Left lung (tissue), 4 donors: ENCODE measurements at regions not wholly inside any gene's neighbourhood (a gene's known extent, or its start where the extent isn't known, plus 50 kb on each side); places are given as distances from the start of the nearest gene placed in this dataset.

Experiments
- ATAC-seq: fragments of 200-7000 bp; cut with Tn5 transposase; one replicate; pipeline ENCODE4 v1.9.1; 2020; ENCODE audit warnings: moderate library complexity
- DNase-seq, 4 donors: peaks; one replicate each; pipeline ENCODE4 v3.0.0-alpha.2; 2013 to 2020
- H3K27ac ChIP-seq, 2 donors: fragments of 200-600 bp; sonication (generic) in 1 of 2; one replicate each; pipeline versions ENCODE4 v1.5.0 to v1.8.0; 2020 to 2021
- H3K27me3 ChIP-seq, 2 donors: fragments of 200-600 bp; sonication (generic) in 1 of 2; one replicate each; pipeline versions ENCODE4 v1.5.0 to v1.8.0; 2020 to 2021
- H3K36me3 ChIP-seq, 2 donors: fragments of 200-600 bp; sonication (generic) in 1 of 2; one replicate each; pipeline versions ENCODE4 v1.5.0 to v1.8.0; 2020 to 2021
- H3K4me1 ChIP-seq, 2 donors: fragments of 200-600 bp; one replicate each; pipeline ENCODE4 v1.8.0; 2021
- H3K4me3 ChIP-seq, 2 donors: fragments of 200-600 bp; sonication (generic) in 1 of 2; one replicate each; pipeline versions ENCODE4 v1.5.0 to v1.8.0; 2020 to 2021; ENCODE audit warnings: mild to moderate bottlenecking in 1 of 2
- H3K9me3 ChIP-seq, 2 donors: fragments of 200-600 bp; sonication (generic) in 1 of 2; one replicate each; pipeline versions ENCODE4 v1.5.0 to v1.8.0; 2020 to 2021
- intact Hi-C, 2 donors: fragments of 100-400 bp; cut with DNase I; formaldehyde crosslinking; loops; one replicate each; pipeline versions ENCODE4 v1.11.2 to v1.14.2; 2022
- TF ChIP-seq, protein P1 (sequence below), 2 donors: fragments of 200-600 bp; sonication (generic) in 1 of 2; IDR thresholded peaks; one replicate each; pipeline versions ENCODE4 v1.5.0 to v1.8.0; 2021; ENCODE audit warnings: antibody characterized with exemption in 2 of 2
- donor health status: DM: no; HTN: yes; CAD: no.
- donor health status: DM: no; HTN: no; CAD: no.

DNA sequence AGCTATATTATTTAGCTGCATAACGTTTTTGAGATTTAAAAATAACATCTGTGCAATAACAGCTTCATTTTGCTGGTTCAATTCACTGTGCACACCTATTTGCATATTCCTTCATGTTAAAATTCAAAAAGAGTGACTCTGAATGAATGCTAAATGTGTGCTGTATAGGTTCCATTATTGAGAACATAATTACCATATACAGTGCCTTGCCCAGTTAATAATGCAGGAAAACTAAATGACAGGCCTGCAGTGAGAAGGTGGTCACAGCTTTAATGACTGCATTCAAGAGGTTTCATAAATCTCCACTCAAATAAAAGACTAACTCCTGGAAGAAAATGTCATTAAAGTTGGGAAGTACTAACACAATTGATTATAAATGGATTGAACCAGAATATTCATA, 1183.2 kb upstream of the ADGRL3 start:
- H3K27me3 ChIP-seq, result no peaks in the 10 kb centered on the region
- H3K4me1 ChIP-seq, result no peaks in the 10 kb centered on the region
- intact Hi-C loops, result no loop called here
- TF ChIP-seq, protein P1, sequence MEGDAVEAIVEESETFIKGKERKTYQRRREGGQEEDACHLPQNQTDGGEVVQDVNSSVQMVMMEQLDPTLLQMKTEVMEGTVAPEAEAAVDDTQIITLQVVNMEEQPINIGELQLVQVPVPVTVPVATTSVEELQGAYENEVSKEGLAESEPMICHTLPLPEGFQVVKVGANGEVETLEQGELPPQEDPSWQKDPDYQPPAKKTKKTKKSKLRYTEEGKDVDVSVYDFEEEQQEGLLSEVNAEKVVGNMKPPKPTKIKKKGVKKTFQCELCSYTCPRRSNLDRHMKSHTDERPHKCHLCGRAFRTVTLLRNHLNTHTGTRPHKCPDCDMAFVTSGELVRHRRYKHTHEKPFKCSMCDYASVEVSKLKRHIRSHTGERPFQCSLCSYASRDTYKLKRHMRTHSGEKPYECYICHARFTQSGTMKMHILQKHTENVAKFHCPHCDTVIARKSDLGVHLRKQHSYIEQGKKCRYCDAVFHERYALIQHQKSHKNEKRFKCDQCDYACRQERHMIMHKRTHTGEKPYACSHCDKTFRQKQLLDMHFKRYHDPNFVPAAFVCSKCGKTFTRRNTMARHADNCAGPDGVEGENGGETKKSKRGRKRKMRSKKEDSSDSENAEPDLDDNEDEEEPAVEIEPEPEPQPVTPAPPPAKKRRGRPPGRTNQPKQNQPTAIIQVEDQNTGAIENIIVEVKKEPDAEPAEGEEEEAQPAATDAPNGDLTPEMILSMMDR (IDR thresholded peaks at IDR 0.05), result no peak
- DNase-seq (no peak), ATAC-seq (no peak)
- no peak overlapping the region for H3K4me3 ChIP-seq
- no peaks in the 10 kb centered on the region for H3K36me3 ChIP-seq
- no peak overlapping the region for H3K27ac ChIP-seq
- H3K9me3 ChIP-seq, result peaks cover 0 to 2% of the 10 kb centered on the region in 2 donors

DNA sequence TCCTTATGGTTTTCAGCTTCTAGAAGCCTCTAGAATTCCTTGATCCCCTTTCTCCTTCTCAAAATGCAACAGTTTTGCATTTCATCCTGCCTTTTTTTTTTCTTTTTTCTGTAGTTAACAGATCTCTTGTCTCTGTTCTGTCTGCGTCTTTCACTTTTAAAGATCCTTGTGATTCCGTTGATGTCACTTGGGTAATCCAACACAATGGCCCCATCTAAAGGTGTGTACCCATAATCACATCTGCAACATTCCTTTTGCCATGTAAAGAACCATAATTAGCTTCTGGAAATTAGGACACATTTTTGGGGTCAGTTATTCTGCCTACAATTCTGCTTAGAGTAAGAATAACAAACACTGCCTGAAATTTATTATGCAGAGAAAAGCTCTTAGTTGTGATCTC, 1180.9 kb upstream of the ADGRL3 start:
- ATAC-seq (no peak), DNase-seq (no peak)
- Histone ChIP-seq H3K36me3 (no peaks in the 10 kb centered on the region), H3K9me3 (no peaks in the 10 kb centered on the region), H3K4me1 (no peaks in the 10 kb centered on the region), H3K27me3 (no peaks in the 10 kb centered on the region), H3K4me3 (no peak overlapping the region), H3K27ac (no peak overlapping the region)
- intact Hi-C loops, result no loop called here
- TF ChIP-seq, protein P1 (IDR thresholded peaks at IDR 0.05), result no peak

DNA sequence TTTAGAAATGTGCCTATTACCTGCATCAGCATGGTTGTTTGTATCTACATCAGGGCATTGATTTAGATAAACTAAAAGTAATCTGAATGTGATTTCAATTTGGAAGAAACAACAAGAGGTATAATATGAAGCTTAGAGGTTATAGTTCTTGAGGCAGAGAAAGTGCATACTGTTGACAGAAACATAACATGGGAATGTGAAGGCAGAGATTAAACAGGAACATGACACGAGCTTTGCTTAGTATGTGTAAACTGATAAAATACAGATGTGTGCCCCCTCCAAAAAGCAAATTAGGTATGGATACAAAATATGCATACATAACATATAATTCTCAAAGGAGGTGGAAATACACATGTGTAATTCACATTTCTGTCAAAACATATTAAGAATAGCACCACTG, 1180.2 kb upstream of the ADGRL3 start:
- TF ChIP-seq, protein P1 (IDR thresholded peaks at IDR 0.05), result no peak
- no peaks in the 10 kb centered on the region for H3K27me3 ChIP-seq
- DNase-seq (no peak), ATAC-seq (no peak)
- H3K4me1 ChIP-seq, result no peaks in the 10 kb centered on the region
- intact Hi-C loops, result no loop called here
- no peak overlapping the region for H3K4me3 ChIP-seq
- H3K36me3 ChIP-seq, result no peaks in the 10 kb centered on the region
- H3K9me3 ChIP-seq, result no peaks in the 10 kb centered on the region
- no peak overlapping the region for H3K27ac ChIP-seq

DNA sequence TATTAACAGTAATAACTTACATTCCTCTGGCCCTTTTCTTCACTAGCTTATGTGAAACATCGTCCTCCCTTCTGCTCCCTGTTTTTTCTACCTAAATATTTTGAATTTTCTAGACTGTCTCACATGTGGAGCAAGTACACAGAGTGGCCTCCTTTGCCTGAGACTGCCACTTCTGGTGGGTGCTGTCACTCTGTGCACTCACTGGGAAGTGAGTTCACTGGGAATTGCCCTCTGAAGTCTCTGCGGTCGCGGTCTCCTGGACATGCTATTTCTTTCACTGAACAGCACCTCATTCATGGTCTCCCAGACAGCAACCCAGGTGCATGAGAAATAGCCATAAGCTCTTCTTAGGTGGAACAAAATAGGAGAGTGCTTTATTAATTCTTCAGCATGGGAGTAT, 1179.7 kb upstream of the ADGRL3 start:
- ATAC-seq (no peak), DNase-seq (peak in 1 of 4 donors; percentile 10)
- H3K27me3 ChIP-seq, result no peaks in the 10 kb centered on the region
- H3K4me1 ChIP-seq, result no peaks in the 10 kb centered on the region
- intact Hi-C loops, result no loop called here
- H3K36me3 ChIP-seq, result no peaks in the 10 kb centered on the region
- TF ChIP-seq, protein P1 (IDR thresholded peaks at IDR 0.05), result no peak
- no peaks in the 10 kb centered on the region for H3K9me3 ChIP-seq
- no peak overlapping the region for H3K27ac ChIP-seq
- no peak overlapping the region for H3K4me3 ChIP-seq

DNA sequence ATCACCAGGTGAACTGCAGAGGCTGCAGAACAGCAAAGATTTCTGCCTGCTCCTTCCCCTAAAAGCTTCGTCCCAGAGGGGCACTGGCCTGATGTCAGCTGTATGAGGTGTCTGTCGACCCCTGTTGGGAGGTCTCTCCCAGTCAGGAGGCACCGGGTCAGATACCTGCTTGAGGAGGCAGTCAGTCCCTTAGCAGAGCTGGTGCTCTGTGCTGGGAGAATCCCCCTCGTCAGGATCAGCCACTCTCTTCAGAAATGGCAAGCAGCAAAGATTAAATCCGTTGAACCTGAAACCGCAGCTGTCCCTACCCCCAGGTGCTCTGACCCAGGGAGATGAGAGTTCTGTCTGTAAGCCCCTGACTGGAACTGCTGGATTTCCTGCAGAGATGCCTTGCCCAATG, 1166.3 kb upstream of the ADGRL3 start:
- Histone ChIP-seq H3K4me1 (no peaks in the 10 kb centered on the region), H3K27me3 (no peaks in the 10 kb centered on the region), H3K4me3 (no peak overlapping the region), H3K27ac (no peak overlapping the region), H3K36me3 (no peaks in the 10 kb centered on the region), H3K9me3 (peaks cover 0 to 7% of the 10 kb centered on the region in 2 donors)
- DNase-seq, result peak in 1 of 4 donors; percentile 12
- no peak for ATAC-seq
- TF ChIP-seq, protein P1 (IDR thresholded peaks at IDR 0.05), result no peak
- intact Hi-C loops, result no loop called here
